C4-2B (cell line): ENCODE measurements at regions not wholly inside any gene's neighbourhood (a gene's known extent, or its start where the extent isn't known, plus 50 kb on each side); places are given as distances from the start of the nearest gene placed in this dataset.

Experiments
- ZFX ChIP-seq: fragments of 450-650 bp; IDR thresholded peaks from 2 replicates; pipeline ENCODE4 v1.6.1; 2017
- TF ChIP-seq, protein P1 (sequence below): fragments of 450-650 bp; conservative IDR thresholded peaks from 2 replicates; pipeline ENCODE4 v1.5.1; 2017; ENCODE audit warnings: mild to moderate bottlenecking

- TF ChIP-seq, protein P1, sequence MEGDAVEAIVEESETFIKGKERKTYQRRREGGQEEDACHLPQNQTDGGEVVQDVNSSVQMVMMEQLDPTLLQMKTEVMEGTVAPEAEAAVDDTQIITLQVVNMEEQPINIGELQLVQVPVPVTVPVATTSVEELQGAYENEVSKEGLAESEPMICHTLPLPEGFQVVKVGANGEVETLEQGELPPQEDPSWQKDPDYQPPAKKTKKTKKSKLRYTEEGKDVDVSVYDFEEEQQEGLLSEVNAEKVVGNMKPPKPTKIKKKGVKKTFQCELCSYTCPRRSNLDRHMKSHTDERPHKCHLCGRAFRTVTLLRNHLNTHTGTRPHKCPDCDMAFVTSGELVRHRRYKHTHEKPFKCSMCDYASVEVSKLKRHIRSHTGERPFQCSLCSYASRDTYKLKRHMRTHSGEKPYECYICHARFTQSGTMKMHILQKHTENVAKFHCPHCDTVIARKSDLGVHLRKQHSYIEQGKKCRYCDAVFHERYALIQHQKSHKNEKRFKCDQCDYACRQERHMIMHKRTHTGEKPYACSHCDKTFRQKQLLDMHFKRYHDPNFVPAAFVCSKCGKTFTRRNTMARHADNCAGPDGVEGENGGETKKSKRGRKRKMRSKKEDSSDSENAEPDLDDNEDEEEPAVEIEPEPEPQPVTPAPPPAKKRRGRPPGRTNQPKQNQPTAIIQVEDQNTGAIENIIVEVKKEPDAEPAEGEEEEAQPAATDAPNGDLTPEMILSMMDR: no peak
- TF ChIP-seq ZFX: no peak
Measured at GRCh38 chr3:161991901-161992540, 495.4 kb downstream of the OTOL1 start.
